ENCODE measurements at regions not wholly inside any gene's neighbourhood (a gene's known extent, or its start where the extent isn't known, plus 50 kb on each side); places are given as distances from the start of the nearest gene placed in this dataset.
"Not testable (repeated sequence)": the region's sequence is repeated elsewhere in the genome, so short reads cannot be mapped to it uniquely, and the experiment has no call there.

- no peak for TF ChIP-seq CTCF (IDR thresholded peaks at IDR 0.05)
- DNase-seq (ENCODE audit: low spot score), result no peak
- no peak for ATAC-seq (ENCODE audit: low FRiP score)
Measured at GRCh38 chr4:132670557-132670956, 478.5 kb upstream of the PCDH10 start.

DNA sequence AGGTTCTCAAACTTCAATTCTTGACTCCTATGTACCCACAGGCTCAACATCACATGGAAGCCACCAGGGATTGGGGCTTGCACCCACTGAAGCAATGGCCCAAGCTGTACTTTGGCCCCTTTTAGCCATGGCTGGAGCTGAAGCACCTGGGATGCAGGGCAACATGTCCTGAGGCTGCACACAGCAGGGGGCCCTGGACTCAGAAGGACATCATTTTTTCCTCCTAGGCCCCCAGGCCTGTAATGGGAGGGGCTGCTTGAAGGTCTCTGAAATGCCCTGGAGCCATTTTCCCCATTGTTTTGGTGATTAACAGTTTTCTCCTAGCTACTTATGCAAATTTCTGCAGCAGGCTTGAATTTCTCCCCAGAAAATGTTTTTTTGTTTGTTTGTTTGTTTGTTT, 465.1 kb upstream of the PCDH10 start:
- no peak for DNase-seq (ENCODE audit: low spot score)
- no peak for ATAC-seq (ENCODE audit: low FRiP score)
- no peak for TF ChIP-seq CTCF (IDR thresholded peaks at IDR 0.05)

DNA sequence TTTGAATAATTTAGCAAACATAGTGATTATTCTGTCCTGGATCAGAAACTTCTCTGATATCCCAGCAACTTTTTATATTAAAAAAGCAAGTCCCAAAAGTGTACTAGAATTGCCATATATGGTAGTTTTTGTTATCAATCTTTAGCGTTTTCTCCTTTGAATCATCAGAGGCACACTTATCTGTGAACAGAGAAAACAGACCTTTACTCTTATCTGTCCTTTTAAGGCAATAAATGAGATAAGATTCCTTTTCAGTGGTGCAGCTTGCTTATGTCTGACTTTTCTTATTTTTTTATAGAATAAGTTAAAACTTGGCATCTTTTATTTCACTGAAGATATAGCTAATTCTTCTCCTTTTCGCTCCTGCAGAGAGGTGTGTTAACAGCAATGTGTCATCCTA, 458.1 kb upstream of the PCDH10 start:
- no peak for ATAC-seq (ENCODE audit: low FRiP score)
- TF ChIP-seq CTCF (IDR thresholded peaks at IDR 0.05), result no peak
- DNase-seq (ENCODE audit: low spot score), result no peak

DNA sequence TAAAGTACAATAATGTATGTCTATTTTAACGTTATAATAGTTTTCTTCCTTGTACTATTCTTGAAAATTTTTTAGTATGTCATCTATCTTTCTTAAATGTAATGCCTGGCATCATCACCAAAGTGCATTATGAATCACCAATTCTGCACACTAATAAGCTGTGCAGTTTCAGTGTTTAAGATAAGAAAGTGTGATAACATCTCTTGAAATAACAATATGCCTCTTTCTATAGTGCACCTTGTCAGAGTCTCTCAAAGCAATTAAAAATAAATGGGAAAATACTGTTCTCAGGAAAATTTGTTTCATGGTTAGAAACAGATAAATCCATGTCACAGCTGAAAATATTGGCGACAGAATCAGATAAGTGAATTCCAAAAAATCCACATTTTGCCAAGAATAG, 457.4 kb upstream of the PCDH10 start:
- DNase-seq (ENCODE audit: low spot score), result no peak
- no peak for ATAC-seq (ENCODE audit: low FRiP score)
- no peak for TF ChIP-seq CTCF (IDR thresholded peaks at IDR 0.05)

DNA sequence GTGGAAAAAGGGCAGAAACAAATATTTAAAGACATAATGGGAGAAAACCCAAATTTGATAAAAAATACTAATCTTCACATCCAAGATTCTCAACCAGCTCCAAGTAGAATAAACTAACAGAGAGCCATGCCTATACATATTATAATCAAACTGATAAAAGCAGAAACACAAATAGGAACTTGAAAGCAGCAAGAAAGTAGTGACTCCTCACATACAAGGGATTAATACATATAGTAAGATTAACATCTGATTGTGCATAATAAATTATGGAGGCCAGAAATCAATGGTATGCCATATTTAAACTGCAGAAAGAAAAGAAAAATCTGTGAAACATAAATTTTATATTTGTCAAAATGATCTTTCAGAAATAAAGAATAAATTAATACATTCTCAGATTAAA, 454.3 kb upstream of the PCDH10 start:
- DNase-seq (ENCODE audit: low spot score) (no peak), ATAC-seq (ENCODE audit: low FRiP score) (no peak)
- no peak for TF ChIP-seq CTCF (IDR thresholded peaks at IDR 0.05)

GRCh38 chr4:132697505-132697904, 451.6 kb upstream of the PCDH10 start:
- DNase-seq (ENCODE audit: low spot score); ATAC-seq (ENCODE audit: low FRiP score): not testable (repeated sequence)

- DNase-seq (ENCODE audit: low spot score) (no peak), ATAC-seq (ENCODE audit: low FRiP score) (no peak)
- TF ChIP-seq CTCF (IDR thresholded peaks at IDR 0.05), result no peak
Measured at GRCh38 chr4:132707955-132708354, 441.1 kb upstream of the PCDH10 start.

GRCh38 chr4:132709056-132709455, 440.0 kb upstream of the PCDH10 start:
- no peak for TF ChIP-seq CTCF (IDR thresholded peaks at IDR 0.05)
- ATAC-seq (ENCODE audit: low FRiP score), result no peak
- DNase-seq (ENCODE audit: low spot score), result no peak

All from omental fat pad (tissue), 3 donors.